HG02981 (cell line): ENCODE measurements at regions not wholly inside any gene's neighbourhood (a gene's known extent, or its start where the extent isn't known, plus 50 kb on each side); places are given as distances from the start of the nearest gene placed in this dataset.
"Not testable (repeated sequence)": the region's sequence is repeated elsewhere in the genome, so short reads cannot be mapped to it uniquely, and the experiment has no call there.

ENCODE experiments used
- ATAC-seq: cut with Tn5 transposase; IDR thresholded peaks from one replicate; pipeline ENCODE4 v1.9.1; 2021; ENCODE audit warnings: mild to moderate bottlenecking, moderate library complexity; ENCODE audit not compliant: unreplicated experiment

GRCh38 chr21:14903172-14903865 is 161.5 kb downstream of the NRIP1 start:
- ATAC-seq = no peak

DNA sequence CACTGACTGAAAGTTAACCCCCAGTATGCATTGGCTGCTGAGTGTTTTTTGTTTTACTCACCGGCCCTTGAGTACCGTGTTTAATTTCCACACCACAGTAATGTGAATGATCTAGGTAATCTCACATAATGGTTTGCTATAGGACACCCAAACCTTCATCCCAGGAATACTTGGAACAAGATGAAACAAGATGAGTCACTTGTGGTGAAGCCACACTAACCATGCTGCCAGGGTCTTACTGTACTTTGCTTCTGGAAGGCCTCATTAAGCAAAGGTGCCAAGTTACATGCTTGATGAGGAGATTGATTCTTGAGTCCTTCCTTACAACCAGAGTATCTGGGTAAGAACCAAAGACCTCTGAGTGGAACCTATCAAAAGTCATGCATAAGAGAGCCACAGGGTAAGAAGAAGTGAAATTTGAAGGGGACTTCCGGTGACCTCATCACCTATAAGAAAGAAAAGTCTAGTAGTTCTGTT is 163.3 kb downstream of the NRIP1 start:
- no peak for ATAC-seq

DNA sequence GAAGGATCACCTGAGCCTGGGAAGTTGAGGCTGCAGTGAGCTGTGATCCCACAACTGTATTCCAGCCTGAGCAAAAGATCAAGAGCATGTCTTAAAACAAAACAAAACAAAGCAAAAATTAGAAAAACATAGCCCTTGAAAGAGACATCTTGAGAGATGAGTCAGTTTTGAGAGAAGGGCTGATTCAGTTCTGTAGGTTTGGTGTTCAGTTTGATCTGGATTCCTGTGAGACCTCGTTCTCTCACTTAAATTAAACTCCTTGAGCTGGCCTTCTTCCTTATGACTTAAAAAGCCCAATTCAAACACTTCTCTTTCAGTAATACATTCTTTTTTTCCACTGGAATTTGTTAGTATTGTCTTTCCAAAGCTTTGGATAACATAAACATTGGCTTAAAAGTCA is 164.2 kb downstream of the NRIP1 start:
- ATAC-seq = no peak

GRCh38 chr21:14900058-14900457 is 164.7 kb downstream of the NRIP1 start:
- ATAC-seq = no peak

DNA sequence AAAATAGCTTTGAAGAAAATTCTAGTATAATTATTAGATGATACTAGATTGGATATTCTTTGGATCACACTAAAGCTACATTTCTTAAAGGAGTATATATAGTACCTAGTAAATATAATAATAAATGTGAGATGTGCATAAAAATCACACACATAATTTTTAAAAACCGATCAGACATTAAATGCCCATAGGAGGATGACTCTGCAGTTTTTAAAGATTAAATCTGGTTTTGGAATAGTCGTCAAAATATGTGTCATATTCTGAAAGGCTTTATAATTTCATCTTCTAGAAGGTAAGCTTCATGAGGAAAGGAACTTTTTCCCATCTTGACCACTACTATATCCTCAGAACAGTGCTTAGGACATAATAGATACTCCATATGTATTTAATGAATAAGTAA is 169.0 kb downstream of the NRIP1 start:
- ATAC-seq = no peak

DNA sequence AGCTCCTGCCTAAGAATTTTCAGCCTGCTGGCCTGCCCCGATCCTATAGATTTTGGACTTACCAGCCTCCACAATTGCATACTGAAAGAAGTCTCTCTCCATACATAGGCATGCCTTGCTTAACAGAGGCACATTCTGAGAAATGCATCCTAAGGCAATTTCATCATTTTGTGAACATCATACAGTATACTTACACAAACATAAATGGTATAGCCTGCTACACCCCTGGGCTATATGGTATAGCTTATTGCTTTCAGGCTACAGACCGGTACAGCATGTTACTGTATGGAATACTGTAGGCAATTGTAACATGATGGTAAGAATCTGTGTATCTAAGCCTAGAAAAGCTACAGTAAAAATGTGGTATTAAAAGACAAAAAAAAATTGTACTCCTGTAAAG is 174.7 kb downstream of the NRIP1 start:
- ATAC-seq = no peak

GRCh38 chr21:14889080-14889810 is 175.6 kb downstream of the NRIP1 start:
- ATAC-seq = no peak

DNA sequence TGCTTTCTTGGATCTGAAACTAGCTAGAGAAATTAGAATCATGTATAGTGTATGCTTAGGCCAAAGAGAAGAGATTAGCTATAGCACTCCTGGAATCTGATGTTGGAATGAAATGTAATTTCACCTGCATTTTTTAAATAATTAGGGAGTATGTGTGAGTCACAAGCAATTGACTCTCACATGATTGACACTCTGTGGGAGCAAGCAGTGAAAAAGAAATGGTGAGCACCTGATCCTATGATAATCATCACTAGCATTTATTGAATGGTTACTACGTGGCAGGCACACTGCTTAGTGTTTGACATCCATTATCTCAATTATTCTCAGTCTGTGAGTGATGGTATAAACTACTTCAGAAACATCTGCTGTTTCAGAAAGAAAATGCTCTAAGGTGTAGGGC is 176.6 kb downstream of the NRIP1 start:
- ATAC-seq = no peak

DNA sequence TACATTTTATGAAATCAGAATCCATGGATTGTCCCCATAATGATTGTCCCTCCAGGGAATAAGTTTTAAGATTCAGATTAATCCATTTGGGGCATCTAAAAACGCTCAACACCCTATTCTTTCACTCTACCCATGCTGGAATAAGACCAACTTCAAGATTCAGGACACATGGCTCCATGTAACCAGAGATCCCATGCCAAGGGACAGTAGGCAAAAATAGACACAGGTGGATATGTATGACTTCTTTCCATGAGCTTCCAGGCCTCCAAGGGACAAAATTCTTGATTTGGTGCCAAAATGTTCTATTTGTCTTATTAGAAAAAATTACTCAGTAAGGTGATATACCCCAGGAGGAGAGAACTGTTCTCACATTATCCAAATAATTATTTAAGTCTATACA is 178.8 kb downstream of the NRIP1 start:
- no peak for ATAC-seq

DNA sequence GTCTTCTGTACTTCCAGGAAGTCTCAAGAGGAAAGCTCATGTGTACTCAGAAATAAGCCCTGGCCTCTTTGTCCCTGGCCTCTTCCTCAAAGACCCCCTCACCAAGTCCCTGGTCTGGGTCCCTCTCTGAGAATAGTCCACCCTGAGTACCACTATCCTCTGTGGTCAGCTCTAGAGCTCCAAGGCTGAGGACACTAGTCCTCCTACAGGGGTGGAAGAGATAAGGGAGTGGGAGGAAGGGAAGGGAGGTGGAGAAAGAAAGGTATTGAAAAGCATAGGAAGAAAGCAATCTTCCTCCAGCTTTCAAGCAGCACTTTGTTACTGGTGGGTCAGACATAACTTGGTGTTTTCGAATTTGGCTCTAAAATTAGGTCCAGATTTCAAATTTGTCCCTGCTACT is 181.4 kb downstream of the NRIP1 start:
- no peak for ATAC-seq

- not testable (repeated sequence) for ATAC-seq
These were observed 182.3 kb downstream of the NRIP1 start for GRCh38 chr21:14882545-14882944.

DNA sequence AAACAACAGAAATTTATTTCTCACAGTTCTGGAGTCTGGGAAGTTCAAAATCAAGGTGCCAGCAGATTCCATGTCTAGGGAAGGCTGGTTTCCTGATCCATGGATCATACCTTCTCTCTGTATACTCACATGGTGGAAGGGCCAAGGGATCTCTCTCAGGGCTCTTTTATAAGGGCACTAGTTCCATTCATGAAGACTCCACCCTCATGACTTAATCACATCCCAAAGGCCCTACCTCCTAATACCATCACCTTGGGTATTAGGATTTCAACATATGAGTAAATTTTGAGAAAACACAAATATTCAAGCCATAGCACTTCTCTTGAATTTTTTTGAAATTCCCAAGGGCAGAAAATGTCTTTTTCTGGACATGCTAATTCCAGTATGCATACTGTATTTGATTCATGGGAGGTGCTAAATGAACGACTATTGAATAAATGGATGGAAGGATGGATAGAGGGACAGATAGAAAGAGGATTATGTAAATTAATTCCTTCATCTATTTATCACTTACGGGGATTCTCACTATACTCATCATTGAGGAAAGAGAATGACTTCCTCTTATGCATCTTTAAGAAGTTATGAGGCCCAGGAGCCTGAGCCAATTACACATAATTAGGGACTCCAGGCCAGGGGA is 182.8 kb downstream of the NRIP1 start:
- no peak for ATAC-seq

- ATAC-seq = no peak
These were observed 183.9 kb downstream of the NRIP1 start for GRCh38 chr21:14880922-14881321.

DNA sequence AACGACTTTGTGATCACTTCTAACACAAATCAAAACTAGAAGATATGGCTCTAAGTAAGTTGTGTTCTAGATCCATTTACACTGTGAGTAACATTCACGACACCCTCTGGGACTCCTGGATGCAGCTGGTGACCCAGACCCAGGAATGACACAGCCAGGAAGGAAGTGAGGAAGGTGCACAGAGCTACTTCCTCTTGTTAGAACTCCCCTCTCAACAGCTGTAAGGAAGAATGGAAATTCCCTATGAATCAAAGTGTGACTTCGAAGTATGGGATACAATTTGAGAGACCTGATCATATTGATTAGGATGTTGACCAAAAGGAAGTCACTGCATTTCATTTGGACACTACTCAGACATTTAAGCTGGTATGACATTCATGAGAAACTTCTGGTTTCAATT is 185.3 kb downstream of the NRIP1 start:
- ATAC-seq = no peak

- no peak for ATAC-seq
These were observed 185.8 kb downstream of the NRIP1 start for GRCh38 chr21:14878971-14879370.

DNA sequence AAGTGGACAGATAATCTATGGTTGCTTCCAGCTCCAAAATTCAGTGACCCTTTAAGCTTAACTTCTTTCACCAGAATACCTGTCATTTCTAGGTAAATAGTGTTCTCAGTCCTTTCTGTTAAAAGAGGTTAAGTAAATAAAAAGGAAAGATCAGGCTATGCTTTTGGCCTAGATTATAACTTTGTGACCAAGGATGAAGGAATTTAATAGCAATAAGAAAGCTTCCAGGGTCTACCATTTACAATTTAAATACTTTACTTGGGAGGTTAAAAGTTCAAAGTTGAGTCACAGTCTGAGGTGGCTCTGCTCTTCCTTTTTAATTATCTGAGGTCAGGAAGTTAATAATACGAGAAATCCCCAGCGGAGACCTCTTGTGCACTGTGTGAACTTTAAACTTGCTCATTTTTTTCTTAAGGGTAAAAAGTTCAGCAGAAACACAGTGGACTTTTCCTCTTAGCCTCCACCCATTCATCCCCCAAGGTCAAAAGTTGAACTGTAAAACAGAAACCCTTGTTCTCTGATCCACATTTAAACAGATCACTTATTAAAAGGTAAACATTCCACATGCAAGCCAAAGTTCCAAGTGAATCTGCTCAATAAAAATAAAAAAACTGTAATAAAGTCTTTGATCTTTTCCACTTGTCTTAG is 187.1 kb downstream of the NRIP1 start:
- peak; percentile 53 for ATAC-seq

GRCh38 chr21:14876524-14876840 is 188.3 kb downstream of the NRIP1 start:
- ATAC-seq = no peak

DNA sequence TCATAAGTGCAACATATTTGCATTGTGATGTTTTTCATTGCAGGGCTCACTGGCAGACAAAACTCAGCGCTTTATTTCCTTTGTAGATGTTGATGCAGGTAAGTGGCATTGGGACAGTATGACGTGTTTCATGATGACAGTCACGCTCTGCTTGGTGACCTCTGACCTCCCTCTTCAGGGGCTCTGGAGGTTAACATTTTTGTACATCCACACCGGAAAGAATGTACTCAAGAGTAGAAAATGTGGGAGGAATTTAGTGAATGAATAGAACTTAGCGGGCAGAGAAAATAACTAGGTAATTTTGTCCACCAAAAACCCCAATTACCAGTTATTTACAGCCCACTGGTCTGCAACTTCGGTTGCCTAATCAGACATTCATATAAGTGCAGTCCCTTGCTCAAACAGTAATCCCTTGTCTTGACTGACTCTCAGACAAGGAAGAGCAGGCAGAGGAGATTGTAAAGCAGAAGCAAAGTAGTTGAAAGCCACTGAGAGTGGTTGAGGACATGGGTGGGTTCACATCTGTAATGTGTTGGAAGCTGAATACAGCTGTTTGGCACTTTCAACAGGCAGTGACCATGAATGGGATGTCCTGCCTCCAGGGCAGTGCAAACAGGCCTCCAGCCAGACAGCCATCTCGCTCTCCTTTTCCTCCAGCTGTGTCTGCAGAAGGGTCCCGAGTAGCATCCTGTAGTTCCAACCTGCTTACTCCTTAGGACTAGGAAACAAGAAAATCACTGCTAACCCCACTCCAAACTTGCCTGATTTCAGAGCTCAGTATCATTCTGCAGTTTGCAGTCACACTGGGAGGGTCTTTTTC is 188.9 kb downstream of the NRIP1 start:
- peak; percentile 55 for ATAC-seq

GRCh38 chr21:14875186-14875585 is 189.6 kb downstream of the NRIP1 start:
- no peak for ATAC-seq

DNA sequence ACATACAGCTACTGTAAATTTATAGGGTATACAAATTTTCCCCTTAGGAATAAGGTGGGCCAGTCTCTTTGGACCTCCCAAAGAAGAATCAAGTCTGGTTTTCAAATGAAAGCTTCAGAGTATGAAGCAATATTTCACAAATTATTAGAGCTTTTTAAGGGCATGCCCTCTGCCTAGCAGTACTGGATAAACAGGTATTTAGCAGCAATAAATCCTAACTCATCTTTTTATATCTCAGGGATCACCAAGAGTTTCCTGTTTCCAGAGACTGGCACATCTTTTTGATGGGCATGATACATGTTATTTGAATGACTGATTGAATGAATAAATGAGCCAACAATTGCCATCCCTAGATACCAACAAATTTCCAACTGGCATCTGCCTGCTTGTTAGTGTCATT is 190.4 kb downstream of the NRIP1 start:
- ATAC-seq = no peak

- ATAC-seq = no peak
These were observed 192.9 kb downstream of the NRIP1 start for GRCh38 chr21:14871861-14872260.
